H1 (cell line): ENCODE measurements at regions not wholly inside any gene's neighbourhood (a gene's known extent, or its start where the extent isn't known, plus 50 kb on each side); places are given as distances from the start of the nearest gene placed in this dataset.

Experiments
- BACH1 ChIP-seq: IDR thresholded peaks from 2 replicates; pipeline ENCODE4 v1.6.1; 2012; ENCODE audit warnings: low read length, improper control_type of control experiment
- CBX8 ChIP-seq: fragments of 300-800, 300-1000 bp; sonication (generic); IDR thresholded peaks from 2 replicates; pipeline ENCODE4 v1.7.1; 2016; ENCODE audit warnings: low read depth, low read length, borderline replicate concordance
- CEBPB ChIP-seq: IDR thresholded peaks from 2 replicates; pipeline ENCODE4 v1.6.1; 2012; ENCODE audit warnings: low read depth, low read length
- HDAC6 ChIP-seq: IDR thresholded peaks from one replicate; pipeline ENCODE4 v1.7.1; 2012; ENCODE audit warnings: low read depth, mild to moderate bottlenecking, inconsistent platforms, low read length, moderate library complexity
- RXRA ChIP-seq: IDR thresholded peaks from 2 replicates; pipeline ENCODE4 v1.6.1; 2011; ENCODE audit warnings: low read depth, mild to moderate bottlenecking, low read length, moderate library complexity; ENCODE audit not compliant: insufficient read depth
- SAP30 ChIP-seq: fragments of 300-600 bp; sonication (generic); IDR thresholded peaks from 2 replicates; pipeline ENCODE4 v1.7.1; 2012; ENCODE audit warnings: low read length, moderate library complexity, mild to moderate bottlenecking, inconsistent platforms; ENCODE audit not compliant: insufficient read depth, insufficient replicate concordance
- SRF ChIP-seq: IDR thresholded peaks from 2 replicates; pipeline ENCODE4 v1.6.1; 2011; ENCODE audit warnings: mild to moderate bottlenecking, low read depth, low read length, moderate library complexity
- TCF12 ChIP-seq: IDR thresholded peaks from 2 replicates; pipeline ENCODE4 v1.6.1; 2011; ENCODE audit warnings: low read depth, mild to moderate bottlenecking, low read length
- TF ChIP-seq, protein P1 (sequence below): IDR thresholded peaks from 2 replicates; pipeline ENCODE4 v1.6.1; 2012; ENCODE audit warnings: low read length, inconsistent platforms
- TF ChIP-seq, protein P2 (sequence below): IDR thresholded peaks from 2 replicates; pipeline ENCODE4 v1.6.1; 2012; ENCODE audit warnings: inconsistent platforms

- TF ChIP-seq, protein P1, sequence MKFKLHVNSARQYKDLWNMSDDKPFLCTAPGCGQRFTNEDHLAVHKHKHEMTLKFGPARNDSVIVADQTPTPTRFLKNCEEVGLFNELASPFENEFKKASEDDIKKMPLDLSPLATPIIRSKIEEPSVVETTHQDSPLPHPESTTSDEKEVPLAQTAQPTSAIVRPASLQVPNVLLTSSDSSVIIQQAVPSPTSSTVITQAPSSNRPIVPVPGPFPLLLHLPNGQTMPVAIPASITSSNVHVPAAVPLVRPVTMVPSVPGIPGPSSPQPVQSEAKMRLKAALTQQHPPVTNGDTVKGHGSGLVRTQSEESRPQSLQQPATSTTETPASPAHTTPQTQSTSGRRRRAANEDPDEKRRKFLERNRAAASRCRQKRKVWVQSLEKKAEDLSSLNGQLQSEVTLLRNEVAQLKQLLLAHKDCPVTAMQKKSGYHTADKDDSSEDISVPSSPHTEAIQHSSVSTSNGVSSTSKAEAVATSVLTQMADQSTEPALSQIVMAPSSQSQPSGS: no peak
- TF ChIP-seq CEBPB: no peak
- TF ChIP-seq, protein P2, sequence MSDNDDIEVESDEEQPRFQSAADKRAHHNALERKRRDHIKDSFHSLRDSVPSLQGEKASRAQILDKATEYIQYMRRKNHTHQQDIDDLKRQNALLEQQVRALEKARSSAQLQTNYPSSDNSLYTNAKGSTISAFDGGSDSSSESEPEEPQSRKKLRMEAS: no peak
- TF ChIP-seq TCF12: no peak
- no peak for TF ChIP-seq SAP30
- TF ChIP-seq CBX8: no peak
- no peak for TF ChIP-seq RXRA
- TF ChIP-seq HDAC6: no peak
- TF ChIP-seq SRF: no peak
- TF ChIP-seq BACH1: no peak
- TF ChIP-seq, all 59 proteins: peak for 0
These were observed 238.2 kb upstream of the KLF14 start (continued) for GRCh38 chr7:130972201-130972600.
